A673 (cell line): ENCODE measurements at regions not wholly inside any gene's neighbourhood (a gene's known extent, or its start where the extent isn't known, plus 50 kb on each side); places are given as distances from the start of the nearest gene placed in this dataset.

Experiments
- BruUV-seq: library from RNA; stranded (reverse); fragments of 400-500 nt; replicated peaks from 2 replicates; lab custom pipeline; 2021; lab: Mats Ljungman, UMichigan
- CTCF ChIA-PET: fragments of 300-600 bp; sonication (Branson Sonifier 250); formaldehyde crosslinking; loops from one replicate; lab custom pipeline; 2022; ENCODE audit warnings: antibody characterized with exemption; lab: Charles Lee
- POLR2A ChIA-PET: fragments of 300-600 bp; sonication (Branson Sonifier 250); formaldehyde crosslinking; loops from one replicate; lab custom pipeline; 2022; ENCODE audit warnings: antibody characterized with exemption; ENCODE audit not compliant: low non-redundant PET; lab: Charles Lee
- DNase-seq: peaks from one replicate; pipeline ENCODE4 v3.0.0-alpha.2; 2015; ENCODE audit warnings: low spot score
- H3K27ac ChIP-seq: fragments of 200-600 bp; sonication (generic); 2 replicates; pipeline ENCODE4 v1.5.1; 2016; ENCODE audit warnings: mixed run types, low read depth, mild to moderate bottlenecking, mixed read lengths, antibody characterized with exemption, low read length; ENCODE audit not compliant: poor library complexity, severe bottlenecking
- H3K27me3 ChIP-seq: fragments of 200-600 bp; sonication (generic); replicated peaks from 2 replicates; pipeline ENCODE4 v1.6.1; 2017; ENCODE audit warnings: mixed run types, low read depth, mild to moderate bottlenecking, mixed read lengths, antibody characterized with exemption, low read length; ENCODE audit not compliant: insufficient read depth, poor library complexity
- H3K36me3 ChIP-seq: fragments of 200-600 bp; sonication (generic); 2 replicates; pipeline ENCODE4 v1.6.1; 2016; ENCODE audit warnings: mixed run types, mild to moderate bottlenecking, mixed read lengths, antibody characterized with exemption, low read length; ENCODE audit not compliant: insufficient read depth, poor library complexity, severe bottlenecking
- H3K4me1 ChIP-seq: fragments of 200-600 bp; sonication (generic); 2 replicates; pipeline ENCODE4 v1.6.1; 2017; ENCODE audit warnings: mixed run types, mild to moderate bottlenecking, mixed read lengths, antibody characterized with exemption, low read length; ENCODE audit not compliant: insufficient read depth, poor library complexity, severe bottlenecking
- H3K4me3 ChIP-seq: fragments of 200-600 bp; sonication (generic); 2 replicates; pipeline ENCODE4 v1.5.1; 2016; ENCODE audit warnings: low read depth, mixed run types, mild to moderate bottlenecking, mixed read lengths, low read length; ENCODE audit not compliant: poor library complexity, severe bottlenecking
- H3K9me3 ChIP-seq: fragments of 200-600 bp; sonication (generic); 2 replicates; pipeline ENCODE4 v1.6.1; 2016; ENCODE audit warnings: mixed run types, low read depth, mild to moderate bottlenecking, mixed read lengths, antibody characterized with exemption, low read length; ENCODE audit not compliant: poor library complexity, severe bottlenecking
- CTCF ChIP-seq: fragments of 300-800, 200-600 bp; sonication (generic); conservative IDR thresholded peaks from 2 replicates; pipeline ENCODE4 v1.5.1; 2017; ENCODE audit warnings: low read depth, mild to moderate bottlenecking, antibody characterized with exemption, low read length, moderate library complexity, mixed read lengths
- EZH2 ChIP-seq: fragments of 200-600 bp; sonication (generic); IDR thresholded peaks from 2 replicates; pipeline ENCODE4 v1.6.1; 2017; ENCODE audit warnings: borderline replicate concordance, low read depth, mild to moderate bottlenecking, mixed read lengths, antibody characterized with exemption, low read length; ENCODE audit not compliant: poor library complexity, severe bottlenecking
- intact Hi-C: fragments of 100-400 bp; cut with micrococcal nuclease; formaldehyde crosslinking; loops from one replicate; pipeline ENCODE4 v1.10.0; 2022; ENCODE audit not compliant: unreplicated experiment

- no peaks in the 10 kb centered on the region for H3K9me3 ChIP-seq
- no peaks in the 10 kb centered on the region for H3K4me1 ChIP-seq
- no peak for DNase-seq
- peaks cover 10% of the 10 kb centered on the region for H3K27me3 ChIP-seq
- ChIA-PET CTCF (no interaction called here), POLR2A (no interaction called here)
- intact Hi-C loops = no loop called here
- H3K27ac ChIP-seq = no peak overlapping the region
- H3K4me3 ChIP-seq = no peak overlapping the region
- no peaks in the 10 kb centered on the region for H3K36me3 ChIP-seq
- no peak for TF ChIP-seq CTCF
- TF ChIP-seq EZH2 = no peak
- no TSS peak for BruUV-seq
These were observed 448.8 kb downstream of the LRATD1 start for GRCh38 chr2:15081356-15081755.

GRCh38 chr2:15082105-15083058, 449.9 kb downstream of the LRATD1 start:
- Histone ChIP-seq H3K4me3 (no peak overlapping the region), H3K27ac (no peak overlapping the region), H3K9me3 (no peaks in the 10 kb centered on the region), H3K4me1 (no peaks in the 10 kb centered on the region), H3K27me3 (peaks cover 10% of the 10 kb centered on the region), H3K36me3 (no peaks in the 10 kb centered on the region)
- intact Hi-C loops = no loop called here
- ChIA-PET POLR2A (no interaction called here), CTCF (no interaction called here)
- TF ChIP-seq CTCF (no peak), EZH2 (no peak)
- DNase-seq = no peak
- BruUV-seq = no TSS peak

GRCh38 chr2:15084826-15085489, 452.4 kb downstream of the LRATD1 start:
- Histone ChIP-seq H3K4me1 (no peaks in the 10 kb centered on the region), H3K27me3 (peaks cover 6% of the 10 kb centered on the region), H3K9me3 (no peaks in the 10 kb centered on the region), H3K27ac (no peak overlapping the region), H3K36me3 (no peaks in the 10 kb centered on the region), H3K4me3 (no peak overlapping the region)
- no peak for DNase-seq
- ChIA-PET CTCF (no interaction called here), POLR2A (no interaction called here)
- intact Hi-C loops = no loop called here
- BruUV-seq = no TSS peak
- TF ChIP-seq EZH2 (no peak), CTCF (no peak)
